SK-N-MC (cell line): ENCODE measurements at regions not wholly inside any gene's neighbourhood (a gene's known extent, or its start where the extent isn't known, plus 50 kb on each side); places are given as distances from the start of the nearest gene placed in this dataset.
"Not testable (repeated sequence)": the region's sequence is repeated elsewhere in the genome, so short reads cannot be mapped to it uniquely, and the experiment has no call there.

ENCODE experiments used
- EZH2 ChIP-seq: fragments of 200-600 bp; sonication (generic); IDR thresholded peaks from one replicate; pipeline ENCODE4 v1.6.1; 2017; ENCODE audit warnings: antibody characterized with exemption
- POLR2AphosphoS5 ChIP-seq: IDR thresholded peaks from 2 replicates; pipeline ENCODE4 v1.6.1; 2012; ENCODE audit warnings: mild to moderate bottlenecking, low read depth, low read length, borderline replicate concordance

GRCh38 chr2:175240033-175240432, 58.5 kb upstream of the ATP5MC3 start:
- TF ChIP-seq POLR2AphosphoS5, EZH2: not testable (repeated sequence)
